ENCODE measurements at regions not wholly inside any gene's neighbourhood (a gene's known extent, or its start where the extent isn't known, plus 50 kb on each side); places are given as distances from the start of the nearest gene placed in this dataset.

- DNase-seq = no peak
These were observed 71.9 kb downstream of the OAT start for GRCh38 chr10:124346831-124347230.

- DNase-seq = no peak
These were observed 73.2 kb downstream of the OAT start for GRCh38 chr10:124345521-124345920.

- no peak for DNase-seq
These were observed 73.8 kb downstream of the OAT start for GRCh38 chr10:124344931-124345330.

GRCh38 chr10:124344266-124344590 is 74.5 kb downstream of the OAT start:
- DNase-seq = no peak

GRCh38 chr10:124343351-124344265 is 75.1 kb downstream of the OAT start:
- no peak for DNase-seq

- DNase-seq = no peak
These were observed 75.9 kb downstream of the OAT start for GRCh38 chr10:124342821-124343170.

GRCh38 chr10:124342136-124342820 is 76.4 kb downstream of the OAT start:
- DNase-seq = no peak

GRCh38 chr10:124341768-124342135 is 77.0 kb downstream of the OAT start:
- DNase-seq = peak; percentile 65

GRCh38 chr10:124340033-124340760 is 78.5 kb downstream of the OAT start:
- DNase-seq = no peak

- no peak for DNase-seq
These were observed 79.3 kb downstream of the OAT start for GRCh38 chr10:124339119-124340032.

- DNase-seq = no peak
These were observed 80.3 kb downstream of the OAT start for GRCh38 chr10:124338276-124338925.

GRCh38 chr10:124336186-124336585 is 82.5 kb downstream of the OAT start:
- no peak for DNase-seq

- no peak for DNase-seq
These were observed 84.8 kb downstream of the OAT start for GRCh38 chr10:124333931-124334330.

- no peak for DNase-seq
These were observed 86.3 kb downstream of the OAT start for GRCh38 chr10:124332426-124332825.

- no peak for DNase-seq
These were observed 88.8 kb downstream of the OAT start for GRCh38 chr10:124329941-124330340.

GRCh38 chr10:124329362-124329761 is 89.4 kb downstream of the OAT start:
- DNase-seq = no peak

GRCh38 chr10:124328477-124329220 is 90.1 kb downstream of the OAT start:
- no peak for DNase-seq

- DNase-seq = no peak
These were observed 92.6 kb downstream of the OAT start for GRCh38 chr10:124325998-124326636.

GRCh38 chr10:124325633-124325914 is 93.1 kb downstream of the OAT start:
- no peak for DNase-seq

- no peak for DNase-seq
These were observed 93.7 kb downstream of the OAT start for GRCh38 chr10:124324856-124325632.

All from CD4-positive, alpha-beta T cell treated with Interferon gamma for 1 hour (primary cell).